ENCODE measurements at regions not wholly inside any gene's neighbourhood (a gene's known extent, or its start where the extent isn't known, plus 50 kb on each side); places are given as distances from the start of the nearest gene placed in this dataset.

DNA sequence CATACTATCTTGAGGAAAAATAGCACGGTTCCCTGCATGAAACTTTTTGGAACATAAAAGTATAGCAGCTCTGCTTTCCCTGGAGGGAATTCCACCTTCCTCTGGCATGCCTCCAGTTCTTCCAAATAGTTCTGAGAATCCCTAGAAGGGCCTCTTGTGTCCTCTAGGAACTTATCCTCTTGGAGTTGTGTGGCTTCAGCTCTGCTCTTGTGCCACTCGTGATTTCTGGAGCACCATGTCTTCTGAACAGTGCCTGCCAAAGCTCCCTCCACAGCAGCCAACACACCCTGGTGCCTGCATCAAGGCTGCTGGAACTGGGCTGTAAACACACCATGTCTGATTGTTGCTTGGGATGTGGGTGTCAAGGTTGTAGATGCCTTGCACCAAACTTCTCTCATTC, 65.7 kb upstream of the FLT1 start:
- intact Hi-C loops (cut with micrococcal nuclease): no loop called here

DNA sequence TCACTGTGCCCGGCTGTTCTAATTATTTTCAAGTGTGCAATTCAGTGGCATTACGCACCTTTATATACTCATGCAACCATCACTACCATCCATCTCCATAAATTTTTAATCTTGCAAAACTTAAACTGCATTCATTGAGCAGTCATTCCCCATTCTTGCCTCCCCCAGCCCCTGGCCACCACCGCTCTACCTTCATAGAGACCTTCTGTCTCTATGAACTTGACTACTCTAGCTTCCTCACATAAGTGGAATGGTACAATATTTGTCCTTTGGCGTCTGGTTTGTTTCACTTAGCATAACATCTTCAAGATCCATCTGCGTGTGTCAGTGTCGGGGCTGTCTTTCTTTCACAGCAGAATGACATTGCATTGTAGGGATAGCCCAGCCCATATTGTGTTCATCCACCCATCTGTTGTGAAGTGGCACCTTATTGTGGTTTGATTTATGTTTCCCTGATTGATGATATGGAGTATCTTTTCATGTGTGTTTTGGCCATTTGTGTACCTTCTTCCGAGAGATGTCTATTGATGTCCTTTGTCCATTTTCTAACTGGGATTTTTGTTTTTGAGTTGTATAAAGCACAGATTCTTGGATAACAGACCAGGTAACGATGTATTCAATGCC, 64.8 kb upstream of the FLT1 start:
- ChIA-PET POLR2A (no interaction called here), CTCF (no interaction called here)
- intact Hi-C loops (cut with micrococcal nuclease): no loop called here
- Mint-ChIP-seq H3K27ac (no peak overlapping the region), H3K4me1 (no peaks in the 10 kb centered on the region), H3K9me3 (no peaks in the 10 kb centered on the region), H3K36me3 (ENCODE audit: low read depth) (no peaks in the 10 kb centered on the region), H3K4me3 (no peak overlapping the region), H3K27me3 (peaks cover 11% of the 10 kb centered on the region)
- TF ChIP-seq, protein P1, sequence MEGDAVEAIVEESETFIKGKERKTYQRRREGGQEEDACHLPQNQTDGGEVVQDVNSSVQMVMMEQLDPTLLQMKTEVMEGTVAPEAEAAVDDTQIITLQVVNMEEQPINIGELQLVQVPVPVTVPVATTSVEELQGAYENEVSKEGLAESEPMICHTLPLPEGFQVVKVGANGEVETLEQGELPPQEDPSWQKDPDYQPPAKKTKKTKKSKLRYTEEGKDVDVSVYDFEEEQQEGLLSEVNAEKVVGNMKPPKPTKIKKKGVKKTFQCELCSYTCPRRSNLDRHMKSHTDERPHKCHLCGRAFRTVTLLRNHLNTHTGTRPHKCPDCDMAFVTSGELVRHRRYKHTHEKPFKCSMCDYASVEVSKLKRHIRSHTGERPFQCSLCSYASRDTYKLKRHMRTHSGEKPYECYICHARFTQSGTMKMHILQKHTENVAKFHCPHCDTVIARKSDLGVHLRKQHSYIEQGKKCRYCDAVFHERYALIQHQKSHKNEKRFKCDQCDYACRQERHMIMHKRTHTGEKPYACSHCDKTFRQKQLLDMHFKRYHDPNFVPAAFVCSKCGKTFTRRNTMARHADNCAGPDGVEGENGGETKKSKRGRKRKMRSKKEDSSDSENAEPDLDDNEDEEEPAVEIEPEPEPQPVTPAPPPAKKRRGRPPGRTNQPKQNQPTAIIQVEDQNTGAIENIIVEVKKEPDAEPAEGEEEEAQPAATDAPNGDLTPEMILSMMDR (IDR thresholded peaks at IDR 0.05): no peak
- DNase-seq (no peak), ATAC-seq (ENCODE audit: low read depth) (no peak)

More for the DNA sequence above, 65.7 kb upstream of the FLT1 start:
- ATAC-seq (ENCODE audit: low read depth) (no peak), DNase-seq (no peak)
- H3K9me3 Mint-ChIP-seq: no peaks in the 10 kb centered on the region
- no peak overlapping the region for H3K4me3 Mint-ChIP-seq
- H3K27me3 Mint-ChIP-seq: peaks cover 5% of the 10 kb centered on the region
- POLR2A ChIA-PET: no interaction called here
- no peaks in the 10 kb centered on the region for H3K36me3 Mint-ChIP-seq (ENCODE audit: low read depth)
- no peak overlapping the region for H3K27ac Mint-ChIP-seq
- no peaks in the 10 kb centered on the region for H3K4me1 Mint-ChIP-seq
- TF ChIP-seq, protein P1 (IDR thresholded peaks at IDR 0.05): no peak
- CTCF ChIA-PET: no interaction called here

DNA sequence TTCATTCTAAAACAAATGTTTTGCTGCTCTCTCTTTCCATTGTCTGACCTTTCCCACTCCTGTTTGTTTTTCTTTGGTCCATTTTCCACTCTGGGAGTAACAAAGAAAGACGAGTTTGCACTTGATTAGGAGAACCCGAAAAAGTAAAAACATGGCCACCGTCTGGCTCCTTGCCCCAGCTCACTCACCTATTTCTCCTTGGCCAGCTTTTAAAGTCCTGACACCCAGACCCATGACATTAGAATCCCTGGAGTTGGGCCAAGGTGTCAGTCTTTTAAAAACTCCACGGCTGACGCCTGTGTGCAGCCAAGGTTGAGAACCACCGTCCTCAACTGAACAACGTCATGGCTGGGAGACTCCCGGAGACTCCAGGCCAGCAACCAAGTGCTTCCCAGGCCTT, 63.6 kb upstream of the FLT1 start:
- H3K27ac Mint-ChIP-seq: no peak overlapping the region
- no peaks in the 10 kb centered on the region for H3K4me1 Mint-ChIP-seq
- CTCF ChIA-PET: no interaction called here

GRCh38 chr13:28557725-28558520, 63.0 kb upstream of the FLT1 start:
- no peak for ATAC-seq (ENCODE audit: low read depth)
- no peaks in the 10 kb centered on the region for H3K9me3 Mint-ChIP-seq
- H3K4me1 Mint-ChIP-seq: no peaks in the 10 kb centered on the region
- TF ChIP-seq, protein P1 (IDR thresholded peaks at IDR 0.05): no peak
- intact Hi-C loops (cut with micrococcal nuclease): no loop called here
- no peaks in the 10 kb centered on the region for H3K36me3 Mint-ChIP-seq (ENCODE audit: low read depth)
- no peak overlapping the region for H3K4me3 Mint-ChIP-seq
- ChIA-PET POLR2A (no interaction called here), CTCF (no interaction called here)
- H3K27ac Mint-ChIP-seq: no peak overlapping the region
- peaks cover 11% of the 10 kb centered on the region for H3K27me3 Mint-ChIP-seq
- no peak for DNase-seq

More for the DNA sequence above, 63.6 kb upstream of the FLT1 start:
- intact Hi-C loops (cut with micrococcal nuclease): no loop called here
- Mint-ChIP-seq H3K9me3 (no peaks in the 10 kb centered on the region), H3K4me3 (no peak overlapping the region), H3K36me3 (ENCODE audit: low read depth) (no peaks in the 10 kb centered on the region), H3K27me3 (peaks cover 11% of the 10 kb centered on the region)
- POLR2A ChIA-PET: no interaction called here
- TF ChIP-seq, protein P1 (IDR thresholded peaks at IDR 0.05): no peak
- ATAC-seq (ENCODE audit: low read depth) (no peak), DNase-seq (no peak)

GRCh38 chr13:28555096-28555495, 60.2 kb upstream of the FLT1 start:
- Mint-ChIP-seq H3K9me3 (no peaks in the 10 kb centered on the region), H3K27me3 (peaks cover 11% of the 10 kb centered on the region), H3K4me3 (no peak overlapping the region), H3K27ac (no peak overlapping the region), H3K4me1 (no peaks in the 10 kb centered on the region), H3K36me3 (ENCODE audit: low read depth) (no peaks in the 10 kb centered on the region)
- ChIA-PET CTCF (no interaction called here), POLR2A (no interaction called here)
- TF ChIP-seq, protein P1 (IDR thresholded peaks at IDR 0.05): no peak
- intact Hi-C loops (cut with micrococcal nuclease): no loop called here
- DNase-seq (no peak), ATAC-seq (ENCODE audit: low read depth) (no peak)

Data from activated B cell treated with CpG ODN at 0.5 μM for 24 hours (primary cell).